Stomach smooth muscle (tissue), 2 donors: ENCODE measurements at regions not wholly inside any gene's neighbourhood (a gene's known extent, or its start where the extent isn't known, plus 50 kb on each side); places are given as distances from the start of the nearest gene placed in this dataset.

ENCODE experiments used
- H3K27ac ChIP-seq: one replicate; pipeline ENCODE4 v1.7.0; 2013; ENCODE audit warnings: mild to moderate bottlenecking, low read length, inconsistent platforms
- H3K27me3 ChIP-seq, 2 donors: one replicate each; pipeline ENCODE4 v1.7.0; 2013; ENCODE audit warnings: low read length in 2 of 2; ENCODE audit not compliant: insufficient read depth in 2 of 2, control insufficient read depth in 1 of 2
- H3K36me3 ChIP-seq, 2 donors: one replicate each; pipeline ENCODE4 v1.7.0; 2013; ENCODE audit warnings: low read length in 2 of 2; ENCODE audit not compliant: control insufficient read depth in 2 of 2, insufficient read depth in 2 of 2
- H3K4me1 ChIP-seq: one replicate; pipeline ENCODE4 v1.7.0; 2013; ENCODE audit warnings: low read length; ENCODE audit not compliant: control insufficient read depth, insufficient read depth
- H3K4me3 ChIP-seq, 2 donors: one replicate each; pipeline ENCODE4 v1.7.0; 2013; ENCODE audit warnings: low read length in 2 of 2
- H3K9ac ChIP-seq, 2 donors: one replicate each; pipeline ENCODE4 v1.7.0; 2013; ENCODE audit warnings: low read length in 2 of 2, mild to moderate bottlenecking in 1 of 2
- H3K9me3 ChIP-seq, 2 donors: one replicate each; pipeline ENCODE4 v1.7.0; 2013; ENCODE audit warnings: low read length in 2 of 2; ENCODE audit not compliant: control insufficient read depth in 2 of 2
- donor health status: healthy.
- donor health status: Pancreatic carcinoma.

DNA sequence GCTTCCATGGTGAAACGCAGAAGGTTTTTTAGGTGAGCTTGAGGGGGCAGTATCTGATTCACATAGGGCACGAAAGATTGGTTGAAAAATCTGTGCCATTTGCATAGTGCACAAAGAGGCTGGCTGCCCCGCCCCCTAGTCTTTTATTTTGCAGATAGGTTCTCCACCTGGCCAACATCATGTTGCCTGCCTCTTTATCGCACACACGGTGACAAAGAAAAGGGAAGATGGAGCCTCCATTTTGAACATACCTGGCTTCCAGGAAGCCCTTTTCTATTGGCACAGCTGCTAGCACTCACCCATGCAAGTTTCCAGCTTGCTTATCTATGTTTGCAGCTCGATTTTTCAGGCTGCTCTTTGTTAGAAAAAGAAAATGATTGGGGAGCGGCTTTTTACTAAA is 316.2 kb upstream of the KLHL1 start:
- no peaks in the 10 kb centered on the region for H3K9me3 ChIP-seq
- H3K4me3 ChIP-seq: no peak overlapping the region
- H3K27me3 ChIP-seq: no peaks in the 10 kb centered on the region
- no peaks in the 10 kb centered on the region for H3K4me1 ChIP-seq
- H3K36me3 ChIP-seq: no peaks in the 10 kb centered on the region
- H3K27ac ChIP-seq: no peak overlapping the region
- no peak overlapping the region for H3K9ac ChIP-seq

- no peaks in the 10 kb centered on the region for H3K9me3 ChIP-seq
- H3K27me3 ChIP-seq: no peaks in the 10 kb centered on the region
- no peak overlapping the region for H3K9ac ChIP-seq
- H3K27ac ChIP-seq: no peak overlapping the region
- no peak overlapping the region for H3K4me3 ChIP-seq
- H3K36me3 ChIP-seq: no peaks in the 10 kb centered on the region
- no peaks in the 10 kb centered on the region for H3K4me1 ChIP-seq
Observed at GRCh38 chr13:70415136-70415535, 306.9 kb upstream of the KLHL1 start.

DNA sequence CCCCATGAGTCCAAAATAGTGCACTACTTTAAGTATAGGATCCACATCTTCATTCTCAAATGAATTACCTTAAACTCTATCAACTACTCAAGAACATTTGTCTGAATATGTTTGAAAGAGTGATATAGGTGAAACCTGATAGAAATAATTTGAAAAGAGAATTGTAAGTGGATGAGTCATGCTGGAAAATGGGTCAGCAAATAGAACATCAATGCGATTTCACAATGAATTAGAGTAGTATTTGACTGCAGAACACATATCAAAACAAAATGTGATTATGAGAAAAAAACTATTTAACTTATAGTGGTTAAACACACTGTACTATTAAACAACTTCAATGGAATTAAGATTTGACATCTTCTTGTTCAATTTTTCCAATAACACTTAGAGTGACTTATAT is 300.6 kb upstream of the KLHL1 start:
- no peaks in the 10 kb centered on the region for H3K4me1 ChIP-seq
- H3K4me3 ChIP-seq: no peak overlapping the region
- no peaks in the 10 kb centered on the region for H3K9me3 ChIP-seq
- H3K27ac ChIP-seq: no peak overlapping the region
- H3K27me3 ChIP-seq: no peaks in the 10 kb centered on the region
- H3K9ac ChIP-seq: no peak overlapping the region
- no peaks in the 10 kb centered on the region for H3K36me3 ChIP-seq

DNA sequence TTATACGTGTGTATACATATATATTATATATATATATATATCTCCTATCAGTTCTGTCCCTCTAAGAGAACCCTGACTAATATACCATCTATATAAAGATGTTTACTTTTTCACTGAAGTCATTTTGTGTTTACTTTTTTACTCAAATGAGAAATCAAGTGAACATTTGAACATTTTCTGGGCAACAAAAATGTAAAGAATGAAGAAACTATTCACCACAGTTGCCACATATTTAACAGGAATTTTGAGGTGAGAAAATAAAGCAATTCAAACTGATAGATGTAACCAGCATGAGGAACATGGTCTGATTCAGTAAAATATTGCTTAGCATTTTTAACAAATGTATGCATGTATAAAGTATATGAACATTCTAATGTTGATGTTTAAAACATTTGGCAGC is 299.2 kb upstream of the KLHL1 start:
- no peaks in the 10 kb centered on the region for H3K4me1 ChIP-seq
- H3K27me3 ChIP-seq: no peaks in the 10 kb centered on the region
- no peak overlapping the region for H3K4me3 ChIP-seq
- H3K36me3 ChIP-seq: no peaks in the 10 kb centered on the region
- H3K9me3 ChIP-seq: no peaks in the 10 kb centered on the region
- no peak overlapping the region for H3K9ac ChIP-seq
- H3K27ac ChIP-seq: no peak overlapping the region

DNA sequence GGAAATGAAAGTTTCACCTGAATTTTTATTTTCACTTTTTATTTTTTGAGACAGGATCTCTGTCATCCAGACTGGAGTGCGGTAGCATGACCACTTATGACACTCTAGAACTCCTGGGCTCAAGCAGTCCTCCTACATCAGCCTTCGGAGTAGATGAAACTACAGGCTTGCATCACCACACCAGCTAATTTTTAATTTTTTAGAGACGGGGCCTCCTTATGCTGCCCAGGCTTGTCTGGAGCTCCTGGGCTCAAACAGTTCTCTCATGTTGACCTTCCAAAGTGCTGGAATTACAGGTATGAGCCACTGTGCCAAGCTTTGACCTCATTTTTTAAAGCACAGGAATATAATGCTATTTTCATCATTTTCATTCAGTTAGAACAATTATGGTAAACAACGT is 297.0 kb upstream of the KLHL1 start:
- Histone ChIP-seq H3K9me3 (no peaks in the 10 kb centered on the region), H3K27me3 (no peaks in the 10 kb centered on the region), H3K4me1 (no peaks in the 10 kb centered on the region), H3K36me3 (no peaks in the 10 kb centered on the region), H3K27ac (no peak overlapping the region), H3K9ac (no peak overlapping the region), H3K4me3 (no peak overlapping the region)

DNA sequence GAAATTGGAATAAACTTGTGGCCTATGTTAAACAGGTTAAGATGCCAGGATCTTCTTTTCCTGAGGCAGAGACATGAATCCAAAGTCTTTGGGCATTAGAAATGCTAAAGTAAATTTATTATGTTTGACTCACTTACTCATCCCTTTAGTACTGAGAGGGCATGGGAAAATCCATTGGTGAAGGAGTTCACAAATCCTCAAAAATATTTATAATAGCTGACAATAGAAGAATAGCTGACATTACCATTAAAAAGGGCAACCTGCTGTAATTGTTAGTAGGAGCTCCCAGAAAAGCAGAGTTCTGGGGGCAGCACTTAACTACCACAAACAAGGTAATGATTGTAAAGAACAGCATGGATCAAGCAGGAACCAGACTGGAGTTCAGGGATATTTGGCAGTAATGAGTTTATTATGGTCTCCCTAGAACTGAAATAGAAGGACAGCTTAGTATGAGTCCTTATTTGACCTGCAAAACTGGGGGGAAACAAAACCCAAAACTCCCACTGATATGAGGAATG is 285.8 kb upstream of the KLHL1 start:
- Histone ChIP-seq H3K27ac (no peak overlapping the region), H3K4me3 (no peak overlapping the region), H3K9ac (no peak overlapping the region), H3K9me3 (no peaks in the 10 kb centered on the region), H3K4me1 (no peaks in the 10 kb centered on the region), H3K36me3 (no peaks in the 10 kb centered on the region), H3K27me3 (no peaks in the 10 kb centered on the region)

- H3K4me1 ChIP-seq: no peaks in the 10 kb centered on the region
- no peaks in the 10 kb centered on the region for H3K27me3 ChIP-seq
- no peak overlapping the region for H3K4me3 ChIP-seq
- no peaks in the 10 kb centered on the region for H3K36me3 ChIP-seq
- H3K9ac ChIP-seq: no peak overlapping the region
- H3K27ac ChIP-seq: no peak overlapping the region
- no peaks in the 10 kb centered on the region for H3K9me3 ChIP-seq
Observed at GRCh38 chr13:70391678-70392077, 283.4 kb upstream of the KLHL1 start.

DNA sequence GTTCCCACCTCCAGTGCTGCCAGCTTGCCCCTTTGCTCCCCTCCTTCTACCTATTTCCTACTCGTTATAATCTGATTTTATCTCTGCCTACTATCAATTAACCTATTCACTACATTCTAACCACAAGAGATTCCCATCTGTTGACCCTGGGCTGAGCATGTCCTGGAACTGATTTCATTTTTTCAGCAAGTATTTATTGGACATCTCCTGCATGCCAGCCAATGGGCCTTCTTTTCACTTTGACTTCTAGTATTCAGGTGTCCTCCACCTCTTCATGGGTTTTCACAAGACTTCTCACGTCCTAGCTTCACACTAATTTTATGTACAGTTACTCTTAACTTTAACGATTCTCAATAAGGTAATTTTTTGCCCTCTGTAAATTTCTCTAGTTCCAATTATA is 282.7 kb upstream of the KLHL1 start:
- Histone ChIP-seq H3K4me1 (no peaks in the 10 kb centered on the region), H3K36me3 (no peaks in the 10 kb centered on the region), H3K4me3 (no peak overlapping the region), H3K9ac (no peak overlapping the region), H3K9me3 (no peaks in the 10 kb centered on the region), H3K27ac (no peak overlapping the region), H3K27me3 (no peaks in the 10 kb centered on the region)

GRCh38 chr13:70390064-70390463 is 281.8 kb upstream of the KLHL1 start:
- H3K4me3 ChIP-seq: no peak overlapping the region
- H3K27me3 ChIP-seq: no peaks in the 10 kb centered on the region
- H3K27ac ChIP-seq: no peak overlapping the region
- no peaks in the 10 kb centered on the region for H3K36me3 ChIP-seq
- H3K9me3 ChIP-seq: no peaks in the 10 kb centered on the region
- H3K4me1 ChIP-seq: no peaks in the 10 kb centered on the region
- no peak overlapping the region for H3K9ac ChIP-seq

GRCh38 chr13:70388935-70389334 is 280.7 kb upstream of the KLHL1 start:
- Histone ChIP-seq H3K4me1 (no peaks in the 10 kb centered on the region), H3K27me3 (no peaks in the 10 kb centered on the region), H3K36me3 (no peaks in the 10 kb centered on the region), H3K9ac (no peak overlapping the region), H3K4me3 (no peak overlapping the region), H3K27ac (no peak overlapping the region), H3K9me3 (no peaks in the 10 kb centered on the region)

DNA sequence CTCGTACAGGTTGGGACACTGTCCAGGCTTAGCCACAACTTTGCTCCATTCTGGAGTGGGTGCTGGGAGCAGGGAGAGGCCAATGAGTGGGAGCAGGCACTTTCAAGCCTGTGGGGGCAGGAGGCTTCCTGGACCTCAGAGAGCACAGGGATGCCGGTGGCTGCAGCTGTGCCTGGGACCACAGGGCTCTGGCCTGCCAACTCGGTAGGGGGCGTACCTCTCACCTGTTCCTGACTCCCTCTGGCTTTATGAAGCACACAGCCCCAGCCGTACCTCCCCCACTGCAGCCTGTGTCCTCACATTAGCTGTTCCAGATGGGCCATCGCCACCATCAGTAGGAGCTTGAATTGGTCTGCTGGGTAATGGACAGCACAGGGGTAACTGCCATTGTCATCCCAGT is 278.7 kb upstream of the KLHL1 start:
- H3K9me3 ChIP-seq: no peaks in the 10 kb centered on the region
- no peaks in the 10 kb centered on the region for H3K4me1 ChIP-seq
- H3K27ac ChIP-seq: no peak overlapping the region
- H3K36me3 ChIP-seq: no peaks in the 10 kb centered on the region
- H3K4me3 ChIP-seq: no peak overlapping the region
- H3K27me3 ChIP-seq: no peaks in the 10 kb centered on the region
- H3K9ac ChIP-seq: no peak overlapping the region
